Activated naive CD8-positive, alpha-beta T cell treated with anti-CD3 and anti-CD28 coated beads, Interleukin-2, amount 10 ng/mL, durations not matched to agents 7 days and 5 days (primary cell): ENCODE measurements at regions not wholly inside any gene's neighbourhood (a gene's known extent, or its start where the extent isn't known, plus 50 kb on each side); places are given as distances from the start of the nearest gene placed in this dataset.

Source experiments
- ATAC-seq: fragments of 150-1000 bp; cut with Tn5 transposase; one replicate; pipeline ENCODE4 v1.10.0; 2021; ENCODE audit warnings: low read depth, moderate library complexity
- POLR2A ChIA-PET: fragments of 350-600 bp; sonication (Branson Sonifier 250); formaldehyde crosslinking; loops from one replicate; lab custom pipeline; 2021; ENCODE audit warnings: antibody characterized with exemption; lab: Charles Lee
- DNase-seq: peaks from one replicate; pipeline ENCODE4 v3.0.0; 2021
- H3K27ac Mint-ChIP-seq: one replicate; pipeline ENCODE4 v1.8.0; 2022; ENCODE audit warnings: mild to moderate bottlenecking, mixed read lengths
- H3K27me3 Mint-ChIP-seq: one replicate; pipeline ENCODE4 v1.8.0; 2022; ENCODE audit warnings: mild to moderate bottlenecking, moderate library complexity, mixed read lengths
- H3K36me3 Mint-ChIP-seq: one replicate; pipeline ENCODE4 v1.8.0; 2021; ENCODE audit warnings: mild to moderate bottlenecking, mixed read lengths
- H3K4me1 Mint-ChIP-seq: one replicate; pipeline ENCODE4 v1.8.0; 2021; ENCODE audit warnings: mixed read lengths
- H3K4me3 Mint-ChIP-seq: one replicate; pipeline ENCODE4 v1.8.0; 2022; ENCODE audit warnings: mild to moderate bottlenecking, moderate library complexity, mixed read lengths
- H3K9me3 Mint-ChIP-seq: one replicate; pipeline ENCODE4 v1.8.0; 2021; ENCODE audit warnings: mixed read lengths

GRCh38 chr12:93166541-93167307 is 211.0 kb upstream of the NUDT4 start:
- no peaks in the 10 kb centered on the region for H3K9me3 Mint-ChIP-seq
- no peak overlapping the region for H3K27ac Mint-ChIP-seq
- no peak overlapping the region for H3K4me3 Mint-ChIP-seq
- no peaks in the 10 kb centered on the region for H3K4me1 Mint-ChIP-seq
- POLR2A ChIA-PET, result no interaction called here
- H3K36me3 Mint-ChIP-seq, result no peaks in the 10 kb centered on the region
- no peak for DNase-seq
- no peak for ATAC-seq
- no peaks in the 10 kb centered on the region for H3K27me3 Mint-ChIP-seq

- H3K4me1 Mint-ChIP-seq, result no peaks in the 10 kb centered on the region
- H3K36me3 Mint-ChIP-seq, result no peaks in the 10 kb centered on the region
- DNase-seq (no peak), ATAC-seq (no peak)
- no peaks in the 10 kb centered on the region for H3K27me3 Mint-ChIP-seq
- H3K27ac Mint-ChIP-seq, result no peak overlapping the region
- POLR2A ChIA-PET, result no interaction called here
- H3K9me3 Mint-ChIP-seq, result no peaks in the 10 kb centered on the region
- H3K4me3 Mint-ChIP-seq, result no peak overlapping the region
Measured at GRCh38 chr12:93167331-93167730, 210.4 kb upstream of the NUDT4 start.

GRCh38 chr12:93167841-93168492 is 209.8 kb upstream of the NUDT4 start:
- no peaks in the 10 kb centered on the region for H3K9me3 Mint-ChIP-seq
- POLR2A ChIA-PET, result no interaction called here
- H3K27ac Mint-ChIP-seq, result no peak overlapping the region

GRCh38 chr12:93168751-93169150 is 209.0 kb upstream of the NUDT4 start:
- Mint-ChIP-seq H3K4me1 (no peaks in the 10 kb centered on the region), H3K36me3 (no peaks in the 10 kb centered on the region), H3K4me3 (no peak overlapping the region), H3K27ac (no peak overlapping the region), H3K9me3 (no peaks in the 10 kb centered on the region), H3K27me3 (no peaks in the 10 kb centered on the region)
- DNase-seq, result no peak
- POLR2A ChIA-PET, result no interaction called here
- no peak for ATAC-seq

More at GRCh38 chr12:93167841-93168492, 209.8 kb upstream of the NUDT4 start:
- H3K4me1 Mint-ChIP-seq, result no peaks in the 10 kb centered on the region
- H3K36me3 Mint-ChIP-seq, result no peaks in the 10 kb centered on the region
- no peak for DNase-seq
- ATAC-seq, result no peak
- no peaks in the 10 kb centered on the region for H3K27me3 Mint-ChIP-seq
- no peak overlapping the region for H3K4me3 Mint-ChIP-seq

- no peaks in the 10 kb centered on the region for H3K9me3 Mint-ChIP-seq
- no peak overlapping the region for H3K4me3 Mint-ChIP-seq
- POLR2A ChIA-PET, result no interaction called here
- no peak overlapping the region for H3K27ac Mint-ChIP-seq
- ATAC-seq (no peak), DNase-seq (no peak)
- H3K36me3 Mint-ChIP-seq, result no peaks in the 10 kb centered on the region
- H3K4me1 Mint-ChIP-seq, result no peaks in the 10 kb centered on the region
- no peaks in the 10 kb centered on the region for H3K27me3 Mint-ChIP-seq
Measured at GRCh38 chr12:93169536-93169935, 208.2 kb upstream of the NUDT4 start.

GRCh38 chr12:93170928-93171327 is 206.8 kb upstream of the NUDT4 start:
- no peaks in the 10 kb centered on the region for H3K27me3 Mint-ChIP-seq
- no peaks in the 10 kb centered on the region for H3K9me3 Mint-ChIP-seq
- DNase-seq (no peak), ATAC-seq (no peak)
- no peak overlapping the region for H3K27ac Mint-ChIP-seq
- H3K4me1 Mint-ChIP-seq, result no peaks in the 10 kb centered on the region
- H3K36me3 Mint-ChIP-seq, result no peaks in the 10 kb centered on the region
- no peak overlapping the region for H3K4me3 Mint-ChIP-seq
- POLR2A ChIA-PET, result no interaction called here

GRCh38 chr12:93173178-93173957 is 204.4 kb upstream of the NUDT4 start:
- Mint-ChIP-seq H3K9me3 (no peaks in the 10 kb centered on the region), H3K4me3 (no peak overlapping the region), H3K4me1 (no peaks in the 10 kb centered on the region), H3K36me3 (no peaks in the 10 kb centered on the region), H3K27ac (no peak overlapping the region), H3K27me3 (no peaks in the 10 kb centered on the region)
- ATAC-seq (no peak), DNase-seq (no peak)
- POLR2A ChIA-PET, result no interaction called here

- DNase-seq (no peak), ATAC-seq (no peak)
- Mint-ChIP-seq H3K36me3 (no peaks in the 10 kb centered on the region), H3K27ac (no peak overlapping the region), H3K4me1 (no peaks in the 10 kb centered on the region), H3K4me3 (no peak overlapping the region), H3K9me3 (no peaks in the 10 kb centered on the region), H3K27me3 (no peaks in the 10 kb centered on the region)
- POLR2A ChIA-PET, result no interaction called here
Measured at GRCh38 chr12:93174048-93174447, 203.7 kb upstream of the NUDT4 start.

- no peak for DNase-seq
- Mint-ChIP-seq H3K4me1 (no peaks in the 10 kb centered on the region), H3K27me3 (no peaks in the 10 kb centered on the region), H3K27ac (no peak overlapping the region), H3K36me3 (no peaks in the 10 kb centered on the region), H3K9me3 (no peaks in the 10 kb centered on the region), H3K4me3 (no peak overlapping the region)
- POLR2A ChIA-PET, result no interaction called here
- no peak for ATAC-seq
Measured at GRCh38 chr12:93174473-93174872, 203.3 kb upstream of the NUDT4 start.

GRCh38 chr12:93176165-93176564 is 201.6 kb upstream of the NUDT4 start:
- H3K4me1 Mint-ChIP-seq, result peaks cover 3% of the 10 kb centered on the region
- ATAC-seq (no peak), DNase-seq (no peak)
- no peak overlapping the region for H3K27ac Mint-ChIP-seq
- H3K4me3 Mint-ChIP-seq, result no peak overlapping the region
- H3K9me3 Mint-ChIP-seq, result no peaks in the 10 kb centered on the region
- no peaks in the 10 kb centered on the region for H3K27me3 Mint-ChIP-seq
- POLR2A ChIA-PET, result no interaction called here
- H3K36me3 Mint-ChIP-seq, result no peaks in the 10 kb centered on the region

GRCh38 chr12:93176610-93177126 is 201.1 kb upstream of the NUDT4 start:
- Mint-ChIP-seq H3K4me1 (peaks cover 5% of the 10 kb centered on the region), H3K4me3 (no peak overlapping the region)
- POLR2A ChIA-PET, result no interaction called here

GRCh38 chr12:93177208-93178153 is 200.2 kb upstream of the NUDT4 start:
- Mint-ChIP-seq H3K36me3 (no peaks in the 10 kb centered on the region), H3K4me1 (peaks cover 5% of the 10 kb centered on the region), H3K4me3 (no peak overlapping the region), H3K27ac (no peak overlapping the region), H3K9me3 (no peaks in the 10 kb centered on the region), H3K27me3 (no peaks in the 10 kb centered on the region)
- ATAC-seq, result no peak
- no peak for DNase-seq
- POLR2A ChIA-PET, result no interaction called here

More at GRCh38 chr12:93176610-93177126, 201.1 kb upstream of the NUDT4 start:
- Mint-ChIP-seq H3K9me3 (no peaks in the 10 kb centered on the region), H3K27me3 (no peaks in the 10 kb centered on the region), H3K36me3 (no peaks in the 10 kb centered on the region), H3K27ac (no peak overlapping the region)
- ATAC-seq, result no peak
- no peak for DNase-seq
